ENCODE measurements at regions not wholly inside any gene's neighbourhood (a gene's known extent, or its start where the extent isn't known, plus 50 kb on each side); places are given as distances from the start of the nearest gene placed in this dataset.
"Not testable (repeated sequence)": the region's sequence is repeated elsewhere in the genome, so short reads cannot be mapped to it uniquely, and the experiment has no call there.

DNA sequence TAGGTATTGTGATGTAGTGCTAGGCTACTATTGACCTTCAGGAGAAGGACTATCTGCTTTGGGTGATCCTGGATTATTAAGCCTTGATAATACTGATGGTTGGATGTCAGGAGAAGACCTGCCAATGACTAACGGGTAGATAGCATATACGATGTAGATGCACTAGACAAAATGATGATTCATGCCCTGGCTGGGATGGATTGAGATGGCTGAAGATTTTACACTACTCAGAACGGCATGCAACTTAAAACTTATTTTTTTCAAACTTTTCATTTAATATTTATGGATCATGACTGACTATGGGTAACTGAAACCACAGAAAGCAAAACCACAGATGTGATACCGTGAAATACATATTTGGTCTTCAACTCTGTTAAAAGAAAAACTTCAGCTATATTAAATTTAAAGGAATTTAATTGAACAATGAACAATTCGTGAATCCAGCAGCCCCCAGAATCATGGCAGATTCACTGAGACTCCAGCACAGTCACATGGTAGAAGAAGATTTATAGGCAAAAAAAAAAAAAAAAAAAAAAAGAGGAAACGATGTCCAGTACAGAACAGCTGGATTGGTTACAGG, 124.6 kb upstream of the CDK13 start:
- DNase-seq: peak in 2 of 3 donors; percentile 4 to 28

DNA sequence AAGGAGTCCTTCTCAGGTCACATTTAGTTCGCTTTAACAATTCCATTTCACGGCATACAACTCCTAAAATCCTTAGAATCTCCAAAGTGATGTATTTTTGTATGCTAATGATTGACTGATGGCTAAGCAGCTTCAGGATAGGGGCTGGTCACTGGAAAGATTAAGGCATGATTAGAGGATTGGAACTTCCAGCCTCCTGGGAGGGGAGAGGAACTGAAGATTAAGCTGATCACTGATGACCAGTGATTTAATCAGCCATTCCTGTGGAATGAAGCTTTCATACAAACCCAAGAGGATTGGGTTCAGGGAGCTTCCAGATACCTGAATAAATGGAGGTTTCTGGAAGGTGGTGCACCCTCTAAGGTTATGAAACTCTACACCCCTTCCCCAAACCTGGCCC, 123.9 kb upstream of the CDK13 start:
- DNase-seq: no peak

DNA sequence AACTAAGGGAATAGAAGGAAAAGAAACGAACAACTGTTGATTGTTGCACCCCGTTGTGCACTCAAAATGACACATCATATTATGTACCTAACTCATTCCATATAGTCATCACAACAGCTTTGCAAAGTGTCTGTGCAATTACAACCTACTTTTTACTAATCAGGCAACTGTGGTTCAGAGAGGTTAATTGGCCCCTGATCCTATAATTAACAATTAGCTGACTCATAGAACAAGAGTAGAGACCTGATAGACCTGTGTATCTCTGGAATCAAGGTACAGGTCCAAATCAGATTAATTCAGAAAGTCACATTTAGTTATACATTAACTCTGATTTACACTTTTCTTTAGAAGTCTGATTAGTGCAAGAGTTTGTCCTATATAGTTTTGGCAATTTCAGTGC, 122.5 kb upstream of the CDK13 start:
- no peak for DNase-seq

DNA sequence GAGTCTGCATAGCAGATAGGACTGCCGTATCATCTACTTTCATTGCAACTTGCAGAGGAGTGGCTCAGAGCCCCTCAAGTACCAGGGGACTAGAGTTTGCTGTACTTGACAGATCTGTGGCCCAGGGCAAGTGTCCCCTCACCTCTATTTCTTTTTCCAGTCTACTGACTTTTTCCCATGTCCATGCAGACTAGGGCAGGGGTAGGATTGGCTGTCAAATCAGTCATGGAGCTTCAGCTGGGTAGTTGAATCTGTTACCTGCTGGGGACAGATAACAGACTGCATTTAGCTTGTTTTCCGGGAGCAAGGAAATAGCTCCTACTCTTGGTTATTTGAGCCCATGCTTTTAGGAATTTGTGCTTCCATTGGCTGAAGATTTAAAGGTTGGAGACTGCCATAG, 121.0 kb upstream of the CDK13 start:
- DNase-seq: no peak

DNA sequence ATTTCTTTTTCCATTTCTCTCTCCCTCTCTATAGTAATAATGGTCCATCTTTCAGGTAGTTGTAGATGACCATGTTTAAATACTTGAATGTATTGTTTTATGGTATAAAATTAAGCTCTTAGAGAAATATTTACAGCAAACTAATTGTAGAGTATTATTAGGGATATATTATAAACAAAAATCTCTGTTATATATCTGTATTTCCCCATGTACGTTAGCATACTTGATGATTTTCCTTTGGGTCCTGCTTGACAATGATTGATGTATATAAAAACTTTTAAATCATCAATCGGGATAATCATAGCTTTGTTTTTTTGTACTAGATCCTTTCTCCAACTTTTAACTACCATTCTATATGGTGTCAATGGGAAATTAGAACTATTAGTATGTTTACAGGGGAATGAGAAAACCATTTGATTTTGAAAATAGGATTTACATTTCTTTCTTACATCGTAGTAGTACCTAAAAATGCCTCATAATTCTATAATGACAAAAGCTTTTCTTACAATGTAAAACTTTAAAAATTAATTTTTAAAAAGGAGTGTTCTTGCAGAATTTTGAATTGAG, 117.5 kb upstream of the CDK13 start:
- no peak for DNase-seq

DNA sequence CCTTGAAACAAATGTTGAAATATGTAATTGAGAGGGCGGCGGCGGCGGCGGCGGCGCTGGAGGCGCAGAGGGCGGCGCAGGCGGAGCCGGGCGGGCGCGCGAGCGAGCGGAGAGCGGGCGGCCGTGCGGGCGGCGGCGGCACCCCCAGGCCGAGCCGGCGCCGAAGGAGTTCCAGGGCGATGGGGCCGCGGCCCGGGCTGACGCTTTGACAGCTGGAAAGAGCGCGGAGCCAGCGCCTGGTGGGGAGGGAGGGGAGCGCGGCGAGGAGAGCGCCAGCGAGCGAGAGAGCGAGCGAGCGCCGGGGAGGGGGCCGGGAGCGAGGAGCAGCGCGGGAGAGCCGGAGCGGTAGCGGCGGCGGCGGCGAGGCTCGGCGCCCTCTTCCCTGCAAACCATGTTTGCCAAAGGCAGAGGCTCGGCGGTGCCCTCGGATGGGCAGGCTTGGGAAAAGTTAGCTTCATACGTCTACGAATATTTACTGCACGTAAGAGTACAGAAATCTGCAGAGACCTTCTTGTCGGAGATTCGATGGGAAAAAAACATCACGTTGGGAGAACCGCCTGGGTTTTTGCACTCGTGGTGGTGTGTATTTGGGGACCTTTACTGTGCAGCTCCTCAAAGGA, 116.8 kb upstream of the CDK13 start:
- DNase-seq: peak; percentile 54 to 74 (median 61)

DNA sequence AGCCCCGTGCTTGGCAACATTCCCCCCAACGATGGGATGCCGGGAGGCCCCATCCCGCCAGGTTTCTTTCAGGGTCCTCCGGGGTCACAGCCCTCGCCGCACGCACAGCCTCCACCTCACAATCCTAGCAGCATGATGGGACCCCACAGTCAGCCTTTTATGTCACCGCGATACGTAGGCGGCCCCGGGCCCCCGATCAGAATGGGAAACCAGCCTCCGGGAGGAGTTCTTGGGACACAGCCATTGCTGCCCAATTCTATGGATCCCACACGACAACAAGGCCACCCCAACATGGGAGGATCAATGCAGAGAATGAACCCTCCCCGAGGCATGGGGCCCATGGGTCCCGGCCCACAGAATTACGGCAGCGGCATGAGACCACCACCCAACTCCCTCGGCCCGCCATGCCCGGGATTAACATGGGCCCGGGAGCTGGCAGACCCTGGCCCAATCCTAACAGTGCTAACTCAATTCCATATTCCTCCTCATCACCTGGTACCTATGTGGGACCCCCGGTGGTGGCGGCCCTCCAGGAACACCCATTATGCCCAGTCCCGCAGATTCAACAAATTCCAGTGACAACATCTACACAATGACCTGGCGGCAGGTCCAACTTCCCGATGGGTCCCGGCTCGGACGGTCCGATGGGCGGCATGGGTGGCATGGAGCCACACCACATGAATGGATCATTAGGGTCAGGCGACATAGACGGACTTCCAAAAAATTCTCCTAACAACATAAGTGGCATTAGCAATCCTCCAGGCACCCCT, 116.0 kb upstream of the CDK13 start:
- DNase-seq: not testable (repeated sequence)

DNA sequence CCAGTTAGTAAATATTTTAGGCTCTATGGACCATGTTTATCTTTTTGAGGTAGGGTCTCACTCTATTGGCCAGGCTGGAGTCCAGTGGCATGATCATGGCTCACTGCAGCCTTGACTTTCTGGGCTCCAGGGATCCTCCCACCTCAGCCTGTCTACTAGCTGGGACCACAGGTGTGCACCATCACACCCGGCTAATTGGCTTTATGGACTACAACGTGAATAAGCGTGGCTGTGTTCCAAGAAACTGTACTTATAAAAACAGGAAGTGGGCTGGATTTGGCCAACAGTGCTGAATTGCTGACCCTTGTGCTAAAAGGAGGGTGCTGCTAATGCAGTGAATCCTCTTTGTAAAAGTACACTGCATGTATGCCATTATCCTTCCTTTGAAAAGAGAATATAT, 111.7 kb upstream of the CDK13 start:
- DNase-seq: peak; percentile 26 to 46 (median 41)

DNA sequence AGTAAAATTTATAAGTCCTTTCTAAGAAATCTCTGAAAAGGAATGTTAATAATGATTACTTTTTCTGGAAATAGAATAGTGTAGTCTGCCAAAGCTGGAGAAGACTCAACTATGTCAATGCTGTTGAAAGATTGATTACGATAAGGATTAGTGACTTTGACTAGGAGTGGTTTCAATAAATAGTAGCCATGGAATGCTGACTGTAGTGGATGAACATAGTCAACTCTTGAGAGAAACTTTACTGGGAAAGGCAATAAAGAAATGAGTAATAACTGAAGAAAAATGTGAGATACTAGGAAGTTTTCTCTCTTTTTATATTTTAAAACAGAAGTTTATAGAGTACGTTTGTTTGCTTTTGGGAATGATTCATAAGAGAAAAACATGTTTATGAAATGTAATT, 105.0 kb upstream of the CDK13 start:
- no peak for DNase-seq

DNA sequence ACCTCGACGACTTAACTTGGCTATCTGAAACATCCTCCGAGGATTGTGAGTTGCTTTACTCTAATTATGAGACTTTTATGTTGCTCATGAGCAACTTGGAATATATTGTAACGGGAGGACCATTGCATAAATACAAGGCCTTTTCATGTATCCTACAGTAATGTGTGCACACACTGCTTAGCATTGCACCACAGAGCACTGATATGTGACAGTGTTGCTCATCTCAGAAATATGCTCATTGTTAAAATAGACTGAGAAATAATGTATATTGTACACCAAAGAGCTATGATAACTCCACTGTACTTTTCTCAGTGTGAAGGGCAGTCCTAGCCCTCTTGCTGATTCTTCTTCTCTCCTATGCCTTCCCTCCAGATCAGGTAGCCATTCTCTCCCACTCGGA, 102.8 kb upstream of the CDK13 start:
- DNase-seq: no peak

DNA sequence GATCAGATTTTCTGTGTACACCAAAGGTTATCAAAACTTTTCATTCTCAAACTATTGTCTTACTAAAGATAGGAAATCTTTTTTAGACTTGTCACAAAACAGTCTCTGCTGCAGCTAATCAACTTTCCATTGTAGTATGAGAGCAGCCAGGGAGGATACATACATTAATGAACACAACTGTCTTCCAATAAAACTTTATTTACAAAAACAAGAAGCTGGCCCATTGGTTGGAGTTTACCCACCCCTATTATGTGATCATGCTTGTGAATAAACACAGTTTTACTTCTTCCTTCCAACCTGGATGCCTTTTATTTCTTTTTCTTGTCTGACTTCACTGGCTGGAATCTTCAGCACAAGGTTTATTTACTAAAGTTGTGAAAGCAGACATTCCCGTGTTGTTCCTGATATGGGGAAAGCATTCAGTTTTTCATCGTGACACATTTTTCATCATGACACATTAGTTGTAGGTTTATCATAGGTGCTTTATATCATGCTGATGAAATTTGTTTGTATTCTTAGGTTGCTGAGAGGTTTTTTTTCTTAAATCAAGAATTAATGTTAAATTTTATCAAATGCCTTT, 98.5 kb upstream of the CDK13 start:
- DNase-seq: no peak

DNA sequence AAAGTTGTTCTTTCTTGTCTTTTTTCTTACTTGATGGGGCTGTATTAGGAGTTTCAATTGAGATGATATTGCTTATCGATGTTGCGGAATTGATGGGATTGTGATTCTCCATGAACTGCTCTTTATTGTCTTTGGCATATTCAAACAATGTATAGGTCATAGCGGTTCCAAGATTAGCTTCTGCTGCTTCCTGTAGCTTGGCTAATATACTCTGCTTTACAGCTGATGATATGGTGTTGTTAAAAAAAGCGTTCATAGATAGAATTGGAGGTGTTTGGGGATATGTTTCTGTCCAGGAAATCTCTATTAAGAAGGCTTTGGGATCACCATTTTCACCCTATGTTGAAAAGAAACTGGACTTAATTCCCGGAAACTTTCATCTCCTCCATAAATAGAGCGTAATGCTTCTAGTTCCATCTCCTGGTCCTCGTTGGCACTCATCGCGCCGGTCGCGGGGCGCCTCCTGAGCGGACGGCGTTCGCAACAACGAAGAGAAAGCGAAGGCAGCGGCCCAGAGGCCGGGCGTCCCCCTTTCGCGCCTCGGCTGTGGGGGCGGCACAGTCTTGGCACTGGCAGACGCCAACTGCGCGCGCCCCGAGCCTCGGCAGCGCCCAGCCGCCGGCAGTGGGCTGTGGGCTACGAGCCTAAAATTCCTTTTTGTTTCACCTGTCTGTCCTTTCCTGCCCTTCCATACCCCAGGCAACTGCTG, 95.3 kb upstream of the CDK13 start:
- not testable (repeated sequence) for DNase-seq

DNA sequence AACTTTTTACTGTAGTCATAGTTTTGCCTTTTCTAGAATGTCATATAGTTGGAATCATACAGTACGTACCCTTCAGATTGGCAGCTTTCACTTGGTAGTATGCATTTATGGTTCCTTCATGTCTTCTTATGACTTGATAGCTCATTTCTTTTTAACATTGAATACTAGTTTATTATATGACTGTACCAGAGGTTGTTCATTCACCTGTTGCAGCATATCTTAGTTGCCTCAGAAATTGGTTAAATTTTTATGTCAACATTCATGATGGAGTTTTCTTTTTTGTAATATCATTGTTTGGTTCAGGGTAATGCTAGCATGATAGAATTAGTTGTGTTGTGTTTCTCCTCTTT, 94.8 kb upstream of the CDK13 start:
- no peak for DNase-seq

DNA sequence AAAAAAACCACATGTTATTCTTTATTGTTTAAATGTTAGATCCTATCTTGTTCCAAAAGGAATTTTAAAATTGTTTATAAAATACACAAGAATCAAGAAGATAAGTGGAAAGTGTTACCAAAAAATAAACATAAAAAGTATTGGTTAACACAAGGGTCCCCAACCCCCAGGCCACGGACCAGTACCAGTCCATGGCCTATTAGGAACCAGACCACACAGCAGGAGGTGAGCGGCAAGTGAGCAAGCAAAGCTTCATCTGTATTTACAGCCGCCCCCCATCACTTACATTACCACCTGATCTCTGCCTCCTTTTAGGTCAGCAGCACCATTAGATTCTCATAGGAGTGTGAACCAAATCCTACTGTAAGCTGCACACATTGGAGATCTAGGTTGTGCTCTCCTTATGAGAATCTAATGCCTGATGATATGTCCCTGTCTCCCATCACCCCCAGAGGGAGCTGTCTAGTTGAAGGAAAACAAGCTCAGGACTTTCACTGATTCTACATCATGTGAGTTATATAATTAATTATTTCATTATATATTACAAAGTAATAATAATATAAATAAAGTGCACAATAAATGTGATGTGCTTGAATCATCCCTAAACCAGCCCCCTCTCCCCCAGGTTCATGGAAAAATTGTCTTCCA, 86.3 kb upstream of the CDK13 start:
- peak in 1 of 3 donors; percentile 3 for DNase-seq

DNA sequence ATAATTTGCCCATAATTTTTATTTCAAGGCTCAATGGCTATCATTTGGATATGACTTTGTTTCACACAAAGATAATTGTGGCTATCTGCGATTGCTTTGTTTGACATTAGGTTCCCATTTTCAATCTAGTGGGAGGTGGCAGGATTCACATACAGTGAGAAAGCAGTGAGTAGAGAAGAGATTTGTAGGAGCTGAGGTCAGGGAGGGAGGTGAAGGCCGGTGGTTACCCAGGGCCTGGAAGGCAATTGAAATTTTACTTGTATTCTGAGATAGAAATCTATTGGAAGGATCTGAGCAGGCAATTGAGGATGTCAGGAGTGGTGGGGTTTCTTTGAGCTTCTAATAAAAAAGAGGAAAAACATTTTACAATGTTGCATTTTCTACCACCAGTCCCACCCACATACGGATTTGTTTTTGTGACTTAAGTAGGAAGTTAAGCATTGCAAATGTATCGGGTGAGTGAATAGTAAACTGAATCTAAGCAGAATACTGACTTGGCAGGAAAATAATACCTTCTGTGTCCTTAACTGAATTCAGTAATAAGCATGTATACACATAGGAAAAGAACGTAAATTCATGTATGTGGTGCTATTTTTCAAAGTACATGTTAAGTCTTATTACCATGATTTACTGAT, 80.1 kb upstream of the CDK13 start:
- DNase-seq: peak; percentile 43 to 75 (median 63)

DNA sequence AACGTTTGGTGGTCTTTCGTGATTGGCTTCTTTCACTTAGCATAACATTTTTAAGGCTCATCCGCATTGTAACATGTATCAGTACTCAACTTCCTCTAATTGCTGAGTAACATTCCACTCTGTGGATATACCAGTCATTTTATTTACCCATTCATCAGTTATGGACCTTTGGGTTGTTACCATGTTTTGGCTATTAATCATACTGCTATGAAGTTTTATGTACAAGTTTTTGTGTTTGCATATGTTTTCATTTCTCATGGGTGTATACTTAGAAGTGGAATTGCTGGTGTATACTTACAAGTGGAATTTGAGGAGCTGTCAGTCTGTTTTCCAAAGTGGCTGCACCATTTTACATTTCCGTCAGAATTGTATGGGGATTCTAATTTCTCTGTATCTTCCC, 78.4 kb upstream of the CDK13 start:
- not testable (repeated sequence) for DNase-seq

DNA sequence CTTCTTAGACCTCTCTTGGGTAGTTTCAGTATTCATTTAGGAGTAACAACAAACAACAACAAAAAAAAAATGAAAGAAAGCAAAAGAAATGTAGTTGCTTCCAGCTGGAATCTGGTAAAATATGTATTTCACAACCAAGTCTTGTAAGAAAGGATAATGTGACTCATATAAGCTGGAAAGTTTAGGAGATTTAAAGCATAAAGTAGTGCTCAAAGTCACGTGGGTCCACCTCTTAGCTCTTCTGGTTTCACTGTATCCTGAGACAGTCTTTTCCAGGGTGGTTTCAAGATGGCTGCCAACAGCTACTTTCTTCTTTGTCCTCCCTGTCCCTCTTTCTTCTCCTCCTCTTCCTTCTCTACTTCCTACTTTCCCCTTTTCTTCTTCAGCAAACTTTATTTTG, 69.5 kb upstream of the CDK13 start:
- peak in 1 of 3 donors; percentile 1 for DNase-seq

DNA sequence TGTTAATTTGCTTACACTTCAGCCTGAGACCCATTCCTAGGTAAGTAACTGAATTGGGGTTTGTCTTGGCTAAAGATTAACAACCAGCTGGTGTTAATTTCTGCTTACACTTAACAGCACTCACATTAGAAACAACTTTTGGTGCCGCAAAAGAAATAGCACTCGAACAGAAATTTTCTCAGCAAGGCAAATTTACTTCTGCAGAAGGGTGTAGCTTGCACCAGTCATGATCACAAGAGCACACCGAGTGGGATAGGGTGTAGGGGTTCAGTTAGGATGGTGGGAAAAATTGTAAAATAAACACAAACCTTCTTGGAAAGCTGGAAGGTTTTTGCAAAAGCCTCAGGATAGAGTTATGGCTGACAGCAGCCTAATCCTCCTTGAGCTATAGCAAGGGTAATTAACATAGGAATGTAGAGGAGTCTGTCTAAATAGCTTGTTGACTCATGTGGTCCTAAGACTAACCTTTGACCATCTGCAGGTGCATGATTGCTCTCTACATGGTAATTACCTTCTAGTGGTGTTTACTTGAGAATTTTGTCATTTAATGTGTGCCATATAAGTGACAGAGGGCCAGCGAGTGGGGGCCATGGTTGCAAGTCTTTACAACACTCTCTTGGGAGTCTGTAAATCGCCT, 67.8 kb upstream of the CDK13 start:
- no peak for DNase-seq

DNA sequence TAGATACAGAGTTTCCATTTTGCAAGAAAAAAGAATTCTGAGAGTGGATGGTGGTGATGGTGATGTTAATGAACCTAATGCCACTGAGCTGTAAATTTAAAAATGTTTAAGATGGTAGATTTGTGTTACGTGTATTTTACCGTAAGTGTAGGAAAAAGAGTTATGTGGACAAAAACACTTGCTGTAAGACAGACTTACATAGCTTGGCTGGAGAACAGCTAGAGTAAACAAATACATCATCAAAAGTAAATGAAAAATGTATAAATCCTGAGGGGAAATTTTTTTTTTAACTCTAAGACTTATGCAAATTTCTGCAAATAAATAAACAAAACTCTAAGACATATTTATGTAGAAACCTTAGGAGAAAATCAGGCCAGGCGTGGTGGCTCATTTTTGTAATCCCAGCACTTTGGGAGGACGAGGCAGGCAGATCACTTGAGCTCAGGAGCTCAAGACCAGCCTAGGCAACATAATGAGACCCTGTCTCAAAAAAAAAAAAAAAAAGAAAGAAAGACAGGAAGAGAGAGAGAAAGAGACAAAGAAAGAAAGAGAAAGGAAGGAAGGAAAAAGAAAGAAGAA, 66.2 kb upstream of the CDK13 start:
- no peak for DNase-seq

DNA sequence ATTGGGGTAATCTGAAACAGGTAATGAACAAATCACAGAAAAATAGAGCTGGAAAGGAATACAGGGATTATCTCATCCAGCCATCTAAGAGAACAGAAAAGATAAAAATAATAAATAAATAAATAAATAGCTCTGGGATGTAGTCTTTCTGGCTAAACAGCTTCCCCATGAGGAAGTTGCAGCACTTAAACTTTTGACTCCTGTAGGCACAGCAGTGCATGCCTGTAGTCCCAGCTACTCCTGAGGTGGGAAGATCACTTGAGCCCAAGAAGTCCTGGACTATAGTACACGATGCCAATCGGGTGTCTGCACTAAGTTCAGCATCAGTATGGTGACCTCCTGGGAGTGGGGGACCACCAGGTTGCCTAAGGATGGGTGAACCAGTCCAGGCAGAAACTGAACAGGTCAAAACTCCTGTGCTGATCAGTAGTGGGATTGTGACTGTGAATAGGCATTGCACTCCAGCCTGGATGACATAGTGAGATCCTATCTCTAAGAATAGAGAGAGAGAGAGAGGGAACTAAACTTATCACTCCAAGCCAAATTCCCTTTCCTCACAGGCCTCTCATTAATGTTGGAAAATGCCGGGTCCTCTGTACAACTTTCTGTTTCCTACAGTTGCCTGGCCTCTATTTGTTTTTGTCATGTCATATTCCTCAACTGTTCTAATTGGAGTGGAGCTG, 61.7 kb upstream of the CDK13 start:
- DNase-seq: no peak

DNA sequence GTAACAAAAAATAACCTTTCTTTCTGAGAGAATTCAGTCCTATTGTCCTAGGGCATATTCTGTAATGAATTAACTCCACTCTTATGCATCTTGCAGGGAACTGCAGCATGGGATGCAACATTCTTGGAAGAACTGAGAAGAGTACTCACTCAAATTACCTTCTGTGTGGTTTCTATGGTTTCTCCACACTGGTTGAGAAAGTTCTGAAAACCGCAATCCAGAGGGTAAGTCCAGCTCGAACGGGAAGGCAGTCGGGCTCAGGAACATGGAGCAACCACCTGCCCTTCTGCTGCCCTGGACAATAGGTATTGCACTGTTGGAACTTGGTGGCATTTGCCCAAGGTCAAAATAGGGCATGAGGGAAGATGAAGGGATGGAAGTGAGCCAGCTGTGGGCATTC, 59.6 kb upstream of the CDK13 start:
- no peak for DNase-seq

Data from suppressor macrophage treated with lipopolysaccharide for 1 hour (primary cell).